Osteoblast (primary cell): ENCODE measurements at regions not wholly inside any gene's neighbourhood (a gene's known extent, or its start where the extent isn't known, plus 50 kb on each side); places are given as distances from the start of the nearest gene placed in this dataset.

Experiments
- DNase-seq: peaks from one replicate; pipeline ENCODE4 v3.0.0; 2011; ENCODE audit warnings: low spot score, mixed read lengths; ENCODE audit not compliant: insufficient read length; ENCODE audit errors: missing footprints
- H2AFZ ChIP-seq: 2 replicates; pipeline ENCODE4 v1.6.0; 2011; ENCODE audit warnings: mild to moderate bottlenecking, low read length
- H3K27ac ChIP-seq: 2 replicates; pipeline ENCODE4 v1.5.1; 2011; ENCODE audit warnings: mild to moderate bottlenecking, low read depth, low read length, moderate library complexity
- H3K27me3 ChIP-seq: 2 replicates; pipeline ENCODE4 v1.6.0; 2012; ENCODE audit warnings: mild to moderate bottlenecking, control low read depth, inconsistent platforms, low read length, moderate library complexity; ENCODE audit not compliant: insufficient read depth
- H3K36me3 ChIP-seq: 2 replicates; pipeline ENCODE4 v1.5.1; 2011; ENCODE audit warnings: mild to moderate bottlenecking, low read length, control low read depth, moderate library complexity; ENCODE audit not compliant: insufficient read depth
- H3K4me1 ChIP-seq: 2 replicates; pipeline ENCODE4 v1.5.1; 2011; ENCODE audit warnings: mild to moderate bottlenecking, low read length, control low read depth, moderate library complexity; ENCODE audit not compliant: insufficient read depth
- H3K4me2 ChIP-seq: 2 replicates; pipeline ENCODE4 v1.6.0; 2011; ENCODE audit warnings: mild to moderate bottlenecking, low read length; ENCODE audit not compliant: insufficient read depth
- H3K4me3 ChIP-seq: fragments of 200-600 bp; sonication (generic); 3 replicates; pipeline ENCODE4 v1.5.1; 2012; ENCODE audit warnings: mild to moderate bottlenecking, low read length, inconsistent platforms; ENCODE audit not compliant: insufficient read depth
- H3K79me2 ChIP-seq: 2 replicates; pipeline ENCODE4 v1.6.0; 2012; ENCODE audit warnings: mild to moderate bottlenecking, low read length, control low read depth, inconsistent platforms; ENCODE audit not compliant: insufficient read depth
- H3K9me3 ChIP-seq: 2 replicates; pipeline ENCODE4 v1.5.1; 2011; ENCODE audit warnings: low read depth, low read length, control low read depth
- H4K20me1 ChIP-seq: 2 replicates; pipeline ENCODE4 v1.6.0; 2012; ENCODE audit warnings: mild to moderate bottlenecking, low read length, control low read depth; ENCODE audit not compliant: insufficient read depth
- CTCF ChIP-seq: IDR thresholded peaks from 2 replicates; pipeline ENCODE4 v1.5.1; 2011; ENCODE audit warnings: mild to moderate bottlenecking, low read depth, low read length, moderate library complexity; ENCODE audit errors: extremely low read depth

GRCh38 chr2:74748665-74749064 is 85.3 kb upstream of the HK2 start:
- Histone ChIP-seq H3K27ac (no peak overlapping the region), H3K79me2 (no peaks in the 10 kb centered on the region), H3K36me3 (no peaks in the 10 kb centered on the region), H3K4me2 (no peak overlapping the region), H3K27me3 (peaks cover 4% of the 10 kb centered on the region), H3K4me3 (no peak overlapping the region), H3K4me1 (peaks cover 10% of the 10 kb centered on the region), H2AFZ (peak overlapping the region; percentile 52), H3K9me3 (no peaks in the 10 kb centered on the region), H4K20me1 (no peaks in the 10 kb centered on the region)
- no peak for DNase-seq
- no peak for TF ChIP-seq CTCF

- H3K9me3 ChIP-seq, result no peaks in the 10 kb centered on the region
- H3K27me3 ChIP-seq, result peaks cover 4% of the 10 kb centered on the region
These were observed 84.5 kb upstream of the HK2 start for GRCh38 chr2:74749432-74749831.

GRCh38 chr2:74751981-74752851 is 81.7 kb upstream of the HK2 start:
- Histone ChIP-seq H3K27me3 (peaks cover 4% of the 10 kb centered on the region), H3K79me2 (no peaks in the 10 kb centered on the region), H3K36me3 (no peaks in the 10 kb centered on the region), H3K27ac (no peak overlapping the region), H3K4me1 (peaks cover 8% of the 10 kb centered on the region), H3K9me3 (peaks cover 4% of the 10 kb centered on the region), H3K4me2 (no peak overlapping the region), H4K20me1 (no peaks in the 10 kb centered on the region), H3K4me3 (no peak overlapping the region), H2AFZ (no peak overlapping the region)
- DNase-seq, result no peak
- TF ChIP-seq CTCF, result no peak

More at GRCh38 chr2:74749432-74749831, 84.5 kb upstream of the HK2 start:
- Histone ChIP-seq H3K36me3 (no peaks in the 10 kb centered on the region), H4K20me1 (no peaks in the 10 kb centered on the region), H3K79me2 (no peaks in the 10 kb centered on the region), H3K4me1 (peaks cover 10% of the 10 kb centered on the region), H2AFZ (no peak overlapping the region), H3K4me3 (no peak overlapping the region), H3K27ac (no peak overlapping the region), H3K4me2 (no peak overlapping the region)
- TF ChIP-seq CTCF, result no peak
- DNase-seq, result no peak

GRCh38 chr2:74755386-74755785 is 78.5 kb upstream of the HK2 start:
- H3K9me3 ChIP-seq, result peaks cover 4% of the 10 kb centered on the region
- no peak overlapping the region for H3K27ac ChIP-seq
- no peaks in the 10 kb centered on the region for H3K36me3 ChIP-seq
- no peak overlapping the region for H3K4me2 ChIP-seq
- H3K27me3 ChIP-seq, result peaks cover 4% of the 10 kb centered on the region
- H3K4me1 ChIP-seq, result no peaks in the 10 kb centered on the region
- no peak overlapping the region for H3K4me3 ChIP-seq
- no peak for DNase-seq
- TF ChIP-seq CTCF, result no peak
- no peaks in the 10 kb centered on the region for H4K20me1 ChIP-seq
- H3K79me2 ChIP-seq, result no peaks in the 10 kb centered on the region
- no peak overlapping the region for H2AFZ ChIP-seq
